IMR-90 (cell line): ENCODE measurements at regions not wholly inside any gene's neighbourhood (a gene's known extent, or its start where the extent isn't known, plus 50 kb on each side); places are given as distances from the start of the nearest gene placed in this dataset.

Experiments used
- ATAC-seq: fragments of 200-7000 bp; cut with Tn5 transposase; 2 replicates; pipeline ENCODE4 v1.9.1; 2020; ENCODE audit warnings: low read depth, mild to moderate bottlenecking, moderate library complexity
- BruUV-seq: library from RNA; stranded (reverse); fragments of 400-500 nt; replicated peaks from 2 replicates; lab custom pipeline; 2021; lab: Mats Ljungman, UMichigan
- CTCF ChIA-PET: fragments of 300-600 bp; formaldehyde crosslinking; extraction: SDS; loops from one replicate; lab custom pipeline; 2021; ENCODE audit warnings: antibody characterized with exemption; lab: Yijun Ruan, JAX
- POLR2A ChIA-PET: fragments of 300-600 bp; sonication (Branson Sonifier 250); formaldehyde crosslinking; loops from one replicate; lab custom pipeline; 2022; ENCODE audit warnings: antibody characterized with exemption; ENCODE audit not compliant: unreplicated experiment; lab: Charles Lee
- DNase-seq: peaks from one replicate; pipeline ENCODE4 v3.0.0; 2013
- H2AFZ ChIP-seq: replicated peaks from 2 replicates; pipeline ENCODE3; 2013; ENCODE audit warnings: low read length, mild to moderate bottlenecking; ENCODE audit not compliant: poor library complexity
- H2AK5ac ChIP-seq: 2 replicates; pipeline ENCODE4 v1.6.1; 2013; ENCODE audit warnings: low read depth, low read length, inconsistent platforms
- H2AK9ac ChIP-seq: replicated peaks from 2 replicates; pipeline ENCODE3; 2013; ENCODE audit warnings: mild to moderate bottlenecking, low read depth, low read length, moderate library complexity; ENCODE audit not compliant: poor library complexity
- H2BK120ac ChIP-seq: 2 replicates; pipeline ENCODE4 v1.6.1; 2013; ENCODE audit warnings: low read depth, low read length, inconsistent platforms
- H2BK15ac ChIP-seq: 3 replicates; pipeline ENCODE4 v1.6.1; 2013; ENCODE audit warnings: low read depth, low read length, inconsistent platforms
- H2BK20ac ChIP-seq: 2 replicates; pipeline ENCODE4 v1.6.1; 2013; ENCODE audit warnings: low read depth, mild to moderate bottlenecking, inconsistent platforms, low read length, moderate library complexity
- H2BK5ac ChIP-seq: 2 replicates; pipeline ENCODE4 v1.6.1; 2013; ENCODE audit warnings: mild to moderate bottlenecking, low read depth, low read length, inconsistent platforms; ENCODE audit not compliant: poor library complexity, severe bottlenecking
- H3K14ac ChIP-seq: replicated peaks from 2 replicates; pipeline ENCODE4 v1.6.1; 2013; ENCODE audit warnings: low read depth, low read length, inconsistent platforms
- H3K18ac ChIP-seq: 2 replicates; pipeline ENCODE4 v1.6.1; 2013; ENCODE audit warnings: low read depth, low read length, control low read depth
- H3K23ac ChIP-seq: 2 replicates; pipeline ENCODE4 v1.6.1; 2013; ENCODE audit warnings: low read depth, low read length, inconsistent platforms
- H3K27ac ChIP-seq: 2 replicates; pipeline ENCODE4 v1.5.1; 2013; ENCODE audit warnings: mild to moderate bottlenecking, control low read depth, low read length; ENCODE audit not compliant: insufficient read depth
- H3K27me3 ChIP-seq: 2 replicates; pipeline ENCODE4 v1.6.1; 2013; ENCODE audit warnings: low read length; ENCODE audit not compliant: control insufficient read depth, insufficient read depth
- H3K36me3 ChIP-seq: 2 replicates; pipeline ENCODE4 v1.6.1; 2013; ENCODE audit warnings: low read length, mixed read lengths; ENCODE audit not compliant: control insufficient read depth, insufficient read depth
- H3K4ac ChIP-seq: 2 replicates; pipeline ENCODE4 v1.6.1; 2013; ENCODE audit warnings: low read depth, low read length, inconsistent platforms
- H3K4me1 ChIP-seq: 2 replicates; pipeline ENCODE4 v1.6.1; 2013; ENCODE audit warnings: low read length, mixed read lengths; ENCODE audit not compliant: control insufficient read depth, insufficient read depth
- H3K4me2 ChIP-seq: 2 replicates; pipeline ENCODE4 v1.6.1; 2013; ENCODE audit warnings: low read depth, mild to moderate bottlenecking, control low read depth, low read length, moderate library complexity
- H3K4me3 ChIP-seq: 2 replicates; pipeline ENCODE4 v1.5.1; 2013; ENCODE audit warnings: low read depth, mild to moderate bottlenecking, control low read depth, low read length, moderate library complexity; ENCODE audit not compliant: insufficient read depth
- H3K56ac ChIP-seq: 2 replicates; pipeline ENCODE4 v1.6.1; 2013; ENCODE audit warnings: low read length, inconsistent platforms; ENCODE audit not compliant: insufficient read depth; ENCODE audit errors: extremely low read depth
- H3K79me1 ChIP-seq, 2 experiments: 2 replicates each; pipeline ENCODE4 v1.6.1; 2013; ENCODE audit warnings: low read length in 2 of 2, inconsistent platforms in 1 of 2, low read depth in 1 of 2
- H3K9ac ChIP-seq: 2 replicates; pipeline ENCODE4 v1.6.1; 2013; ENCODE audit warnings: low read depth, low read length, control low read depth
- H3K9me1 ChIP-seq: 2 replicates; pipeline ENCODE4 v1.6.1; 2013; ENCODE audit warnings: low read length, inconsistent platforms; ENCODE audit not compliant: insufficient read depth
- H3K9me3 ChIP-seq: 2 replicates; pipeline ENCODE4 v1.6.1; 2013; ENCODE audit warnings: low read length; ENCODE audit not compliant: control insufficient read depth, insufficient read depth
- H4K20me1 ChIP-seq: 2 replicates; pipeline ENCODE4 v1.6.1; 2013; ENCODE audit warnings: low read length, inconsistent platforms; ENCODE audit not compliant: insufficient read depth
- H4K5ac ChIP-seq: 2 replicates; pipeline ENCODE4 v1.6.1; 2013; ENCODE audit warnings: mild to moderate bottlenecking, low read depth, low read length, control low read depth
- H4K8ac ChIP-seq, 2 experiments: 2 replicates each; pipeline ENCODE4 v1.6.1; 2013; ENCODE audit warnings: low read depth in 2 of 2, low read length in 2 of 2, control low read depth in 1 of 2, inconsistent platforms in 1 of 2
- H4K91ac ChIP-seq: 2 replicates; pipeline ENCODE4 v1.6.1; 2013; ENCODE audit warnings: low read depth, low read length, inconsistent platforms; ENCODE audit not compliant: insufficient read depth
- BHLHE40 ChIP-seq: fragments of 150-350 bp; IDR thresholded peaks from 2 replicates; pipeline ENCODE4 v1.6.1; 2016; ENCODE audit warnings: mild to moderate bottlenecking, low read depth, low read length
- CEBPB ChIP-seq: IDR thresholded peaks from 2 replicates; pipeline ENCODE4 v1.6.1; 2012; ENCODE audit warnings: low read depth, low read length, improper control_type of control experiment
- CHD1 ChIP-seq: IDR thresholded peaks from 2 replicates; pipeline ENCODE4 v1.6.1; 2012; ENCODE audit warnings: low read depth, low read length, improper control_type of control experiment
- CTCF ChIP-seq: conservative IDR thresholded peaks from 2 replicates; pipeline ENCODE4 v1.5.1; 2012; ENCODE audit warnings: mild to moderate bottlenecking, low read depth, low read length, improper control_type of control experiment
- ELK1 ChIP-seq: fragments of 150-350 bp; IDR thresholded peaks from 2 replicates; pipeline ENCODE4 v1.6.1; 2016; ENCODE audit warnings: low read depth, mild to moderate bottlenecking, low read length, moderate library complexity, borderline replicate concordance
- FOS ChIP-seq: fragments of 150-350 bp; IDR thresholded peaks from 2 replicates; pipeline ENCODE4 v1.6.1; 2016; ENCODE audit warnings: low read depth, low read length
- MAFK ChIP-seq: IDR thresholded peaks from 2 replicates; pipeline ENCODE4 v1.6.1; 2012; ENCODE audit warnings: low read depth, low read length, improper control_type of control experiment
- MAZ ChIP-seq: IDR thresholded peaks from 2 replicates; pipeline ENCODE4 v1.6.1; 2012; ENCODE audit warnings: low read depth, mild to moderate bottlenecking, low read length, improper control_type of control experiment, moderate library complexity, borderline replicate concordance
- MXI1 ChIP-seq: IDR thresholded peaks from 2 replicates; pipeline ENCODE4 v1.6.1; 2012; ENCODE audit warnings: low read depth, mild to moderate bottlenecking, low read length, moderate library complexity, borderline replicate concordance
- NFE2L2 ChIP-seq: fragments of 150-350 bp; IDR thresholded peaks from 2 replicates; pipeline ENCODE4 v1.6.1; 2016; ENCODE audit warnings: low read depth, mild to moderate bottlenecking, low read length
- POLR2A ChIP-seq: IDR thresholded peaks from 2 replicates; pipeline ENCODE4 v1.6.1; 2012; ENCODE audit warnings: mild to moderate bottlenecking, low read depth, low read length
- RAD21 ChIP-seq: IDR thresholded peaks from 2 replicates; pipeline ENCODE4 v1.6.1; 2012; ENCODE audit warnings: low read length, improper control_type of control experiment
- RCOR1 ChIP-seq: IDR thresholded peaks from 2 replicates; pipeline ENCODE4 v1.6.1; 2012; ENCODE audit warnings: mild to moderate bottlenecking, low read length, improper control_type of control experiment; ENCODE audit not compliant: insufficient replicate concordance
- RFX5 ChIP-seq: IDR thresholded peaks from 2 replicates; pipeline ENCODE4 v1.8.0; 2012; ENCODE audit warnings: low read depth, mild to moderate bottlenecking, low read length, moderate library complexity
- SMC3 ChIP-seq: fragments of 150-350 bp; IDR thresholded peaks from 2 replicates; pipeline ENCODE4 v1.6.1; 2016; ENCODE audit warnings: low read depth, mild to moderate bottlenecking, antibody characterized with exemption, low read length, moderate library complexity
- USF2 ChIP-seq: fragments of 150-350 bp; IDR thresholded peaks from 2 replicates; pipeline ENCODE4 v1.6.1; 2017; ENCODE audit warnings: mild to moderate bottlenecking, antibody characterized with exemption, low read length, low read depth
- WGBS, 2 experiments: methylation state at CpG; one replicate each; pipeline versions ENCODE4 v1.1.5 to v1.1.7; 2013; ENCODE audit warnings: missing lambda C conversion rate in 2 of 2; ENCODE audit not compliant: insufficient read length in 1 of 2; ENCODE audit errors: extremely low coverage in 2 of 2; 5-methylcytosine and 5-hydroxymethylcytosine counted together
- dilution Hi-C: fragments of 300-500 bp; cut with HindIII; formaldehyde crosslinking; loops from one replicate; pipeline ENCODE4 v1.14.3; 2018; ENCODE audit warnings: low sequenced_read_pairs; ENCODE audit not compliant: unreplicated experiment
- in situ Hi-C: fragments of 300-500 bp; cut with MboI; formaldehyde crosslinking; loops from 3 replicates; pipeline ENCODE4 v1.14.3; 2019; ENCODE audit warnings: low sequenced_read_pairs, inconsistent platforms, mixed read lengths
- intact Hi-C: fragments of 100-400 bp; cut with micrococcal nuclease; formaldehyde crosslinking; loops from 2 replicates; pipeline ENCODE4 v1.10.0; 2022

GRCh38 chr2:150222379-150222778 is 265.1 kb downstream of the RND3 start:
- Histone ChIP-seq H3K36me3 (no peaks in the 10 kb centered on the region), H3K27me3 (no peaks in the 10 kb centered on the region), H4K8ac (no peak overlapping the region), H3K4me2 (no peak overlapping the region), H2BK20ac (no peak overlapping the region), H3K27ac (no peak overlapping the region), H3K4ac (no peak overlapping the region), H3K14ac (no peak overlapping the region), H2BK15ac (no peak overlapping the region), H4K20me1 (no peaks in the 10 kb centered on the region), H4K5ac (no peak overlapping the region), H2AFZ (no peak overlapping the region), H3K79me1 (no peaks in the 10 kb centered on the region), H4K91ac (no peak overlapping the region), H3K23ac (no peak overlapping the region), H2AK5ac (no peak overlapping the region), H3K9ac (no peak overlapping the region), H2BK5ac (no peak overlapping the region), H3K4me3 (no peak overlapping the region), H2AK9ac (no peak overlapping the region), H3K9me3 (no peaks in the 10 kb centered on the region), H3K18ac (no peak overlapping the region), H3K56ac (no peak overlapping the region), H3K9me1 (no peaks in the 10 kb centered on the region), H3K4me1 (no peaks in the 10 kb centered on the region), H2BK120ac (no peak overlapping the region)
- POLR2A ChIA-PET: no interaction called here
- BruUV-seq: no TSS peak
- dilution Hi-C loops: no loop called here
- ATAC-seq: no peak
- in situ Hi-C loops: no loop called here
- no CpG with 5 or more reads among the region's 6 CpGs for WGBS, 2 experiments
- intact Hi-C loops: no loop called here
- DNase-seq: no peak
- no peak for TF ChIP-seq RFX5
- TF ChIP-seq SMC3: no peak
- no peak for TF ChIP-seq RAD21
- no peak for TF ChIP-seq CHD1
- TF ChIP-seq USF2: no peak
- TF ChIP-seq FOS: no peak
- TF ChIP-seq MAZ: no peak
- no peak for TF ChIP-seq POLR2A
- no peak for TF ChIP-seq BHLHE40
- no peak for TF ChIP-seq MXI1
- no peak for TF ChIP-seq RCOR1
- TF ChIP-seq MAFK: no peak
- TF ChIP-seq NFE2L2: no peak
- no peak for TF ChIP-seq ELK1
- no peak for TF ChIP-seq CEBPB
- TF ChIP-seq CTCF: no peak
- CTCF ChIA-PET: no interaction called here
